AG10803 (cell line): ENCODE measurements at regions not wholly inside any gene's neighbourhood (a gene's known extent, or its start where the extent isn't known, plus 50 kb on each side); places are given as distances from the start of the nearest gene placed in this dataset.

Experiments used
- DNase-seq: peaks from one replicate; pipeline ENCODE4 v3.0.0; 2010; ENCODE audit warnings: low read depth
- H3K4me3 ChIP-seq: 2 replicates; pipeline ENCODE4 v1.5.1; 2011; ENCODE audit warnings: mild to moderate bottlenecking, low read length, control low read depth
- CTCF ChIP-seq: conservative IDR thresholded peaks from 2 replicates; pipeline ENCODE4 v1.5.1; 2011; ENCODE audit warnings: mild to moderate bottlenecking, low read length, control low read depth, inconsistent platforms

- H3K4me3 ChIP-seq = no peak overlapping the region
- no peak for DNase-seq
- TF ChIP-seq CTCF = no peak
Observed at GRCh38 chr6:169345146-169345545, 91.5 kb upstream of the THBS2 start.

- 0 out of 2 replicates have a peak, but pooled peaks have one; percentile 3 for TF ChIP-seq CTCF
- no peak overlapping the region for H3K4me3 ChIP-seq
- peak; percentile 69 for DNase-seq
Observed at GRCh38 chr6:169344750-169345065, 91.1 kb upstream of the THBS2 start.

- no peak overlapping the region for H3K4me3 ChIP-seq
- DNase-seq = no peak
- no peak for TF ChIP-seq CTCF
Observed at GRCh38 chr6:169343886-169344749, 90.5 kb upstream of the THBS2 start.

GRCh38 chr6:169342710-169343109, 89.1 kb upstream of the THBS2 start:
- H3K4me3 ChIP-seq = no peak overlapping the region
- DNase-seq = no peak
- TF ChIP-seq CTCF = no peak

- no peak overlapping the region for H3K4me3 ChIP-seq
- no peak for TF ChIP-seq CTCF
- no peak for DNase-seq
Observed at GRCh38 chr6:169341706-169342105, 88.1 kb upstream of the THBS2 start.

- DNase-seq = no peak
- H3K4me3 ChIP-seq = no peak overlapping the region
- TF ChIP-seq CTCF = no peak
Observed at GRCh38 chr6:169341065-169341464, 87.4 kb upstream of the THBS2 start.

- peak; percentile 44 for DNase-seq
- no peak for TF ChIP-seq CTCF
- no peak overlapping the region for H3K4me3 ChIP-seq
Observed at GRCh38 chr6:169340395-169340794, 86.7 kb upstream of the THBS2 start.
